HG02870 (cell line): ENCODE measurements at regions not wholly inside any gene's neighbourhood (a gene's known extent, or its start where the extent isn't known, plus 50 kb on each side); places are given as distances from the start of the nearest gene placed in this dataset.

Experiments
- ATAC-seq: cut with Tn5 transposase; IDR thresholded peaks from one replicate; pipeline ENCODE4 v1.9.1; 2021; ENCODE audit warnings: mild to moderate bottlenecking, moderate library complexity; ENCODE audit not compliant: unreplicated experiment

GRCh38 chr18:40707797-40708196 lies 1247.2 kb upstream of the PIK3C3 start:
- ATAC-seq, result no peak

- ATAC-seq, result no peak
Measured at GRCh38 chr18:40698129-40698528, 1256.9 kb upstream of the PIK3C3 start.

- no peak for ATAC-seq
Measured at GRCh38 chr18:40695526-40695925, 1259.5 kb upstream of the PIK3C3 start.

- ATAC-seq, result no peak
Measured at GRCh38 chr18:40692871-40693270, 1262.2 kb upstream of the PIK3C3 start.

- no peak for ATAC-seq
Measured at GRCh38 chr18:40690062-40690461, 1265.0 kb upstream of the PIK3C3 start.

- ATAC-seq, result no peak
Measured at GRCh38 chr18:40687399-40687798, 1267.6 kb upstream of the PIK3C3 start.

- ATAC-seq, result no peak
Measured at GRCh38 chr18:40686836-40687235, 1268.2 kb upstream of the PIK3C3 start.

- no peak for ATAC-seq
Measured at GRCh38 chr18:40685219-40685618, 1269.8 kb upstream of the PIK3C3 start.

- no peak for ATAC-seq
Measured at GRCh38 chr18:40678318-40678717, 1276.7 kb upstream of the PIK3C3 start.

GRCh38 chr18:40676668-40677067 lies 1278.4 kb upstream of the PIK3C3 start:
- ATAC-seq, result no peak

GRCh38 chr18:40673150-40673549 lies 1281.9 kb upstream of the PIK3C3 start:
- ATAC-seq, result no peak

- no peak for ATAC-seq
Measured at GRCh38 chr18:40672590-40672989, 1282.4 kb upstream of the PIK3C3 start.

- no peak for ATAC-seq
Measured at GRCh38 chr18:40670668-40671375, 1284.2 kb upstream of the PIK3C3 start.

- no peak for ATAC-seq
Measured at GRCh38 chr18:40662898-40663437, 1292.1 kb upstream of the PIK3C3 start.

- no peak for ATAC-seq
Measured at GRCh38 chr18:40653682-40654081, 1301.4 kb upstream of the PIK3C3 start.

GRCh38 chr18:40652321-40652720 lies 1302.7 kb upstream of the PIK3C3 start:
- no peak for ATAC-seq

GRCh38 chr18:40651163-40651562 lies 1303.9 kb upstream of the PIK3C3 start:
- ATAC-seq, result no peak

GRCh38 chr18:40642692-40643229 lies 1312.3 kb upstream of the PIK3C3 start:
- ATAC-seq, result no peak

GRCh38 chr18:40631319-40631718 lies 1323.7 kb upstream of the PIK3C3 start:
- ATAC-seq, result no peak

GRCh38 chr18:40630496-40630895 lies 1324.5 kb upstream of the PIK3C3 start:
- no peak for ATAC-seq

- no peak for ATAC-seq
Measured at GRCh38 chr18:40624959-40625358, 1330.1 kb upstream of the PIK3C3 start.

GRCh38 chr18:40613721-40614120 lies 1341.3 kb upstream of the PIK3C3 start:
- no peak for ATAC-seq

GRCh38 chr18:40612356-40612755 lies 1342.7 kb upstream of the PIK3C3 start:
- no peak for ATAC-seq
